IMR-90 (cell line): ENCODE measurements at regions not wholly inside any gene's neighbourhood (a gene's known extent, or its start where the extent isn't known, plus 50 kb on each side); places are given as distances from the start of the nearest gene placed in this dataset.

Experiments used
- ATAC-seq: fragments of 200-7000 bp; cut with Tn5 transposase; 2 replicates; pipeline ENCODE4 v1.9.1; 2020; ENCODE audit warnings: low read depth, mild to moderate bottlenecking, moderate library complexity
- BruUV-seq: library from RNA; stranded (reverse); fragments of 400-500 nt; replicated peaks from 2 replicates; lab custom pipeline; 2021; lab: Mats Ljungman, UMichigan
- CTCF ChIA-PET: fragments of 300-600 bp; formaldehyde crosslinking; extraction: SDS; loops from one replicate; lab custom pipeline; 2021; ENCODE audit warnings: antibody characterized with exemption; lab: Yijun Ruan, JAX
- POLR2A ChIA-PET: fragments of 300-600 bp; sonication (Branson Sonifier 250); formaldehyde crosslinking; loops from one replicate; lab custom pipeline; 2022; ENCODE audit warnings: antibody characterized with exemption; ENCODE audit not compliant: unreplicated experiment; lab: Charles Lee
- DNase-seq: peaks from one replicate; pipeline ENCODE4 v3.0.0; 2013
- H2AFZ ChIP-seq: replicated peaks from 2 replicates; pipeline ENCODE3; 2013; ENCODE audit warnings: low read length, mild to moderate bottlenecking; ENCODE audit not compliant: poor library complexity
- H2AK5ac ChIP-seq: 2 replicates; pipeline ENCODE4 v1.6.1; 2013; ENCODE audit warnings: low read depth, low read length, inconsistent platforms
- H2AK9ac ChIP-seq: replicated peaks from 2 replicates; pipeline ENCODE3; 2013; ENCODE audit warnings: mild to moderate bottlenecking, low read depth, low read length, moderate library complexity; ENCODE audit not compliant: poor library complexity
- H2BK120ac ChIP-seq: 2 replicates; pipeline ENCODE4 v1.6.1; 2013; ENCODE audit warnings: low read depth, low read length, inconsistent platforms
- H2BK15ac ChIP-seq: 3 replicates; pipeline ENCODE4 v1.6.1; 2013; ENCODE audit warnings: low read depth, low read length, inconsistent platforms
- H2BK20ac ChIP-seq: 2 replicates; pipeline ENCODE4 v1.6.1; 2013; ENCODE audit warnings: low read depth, mild to moderate bottlenecking, inconsistent platforms, low read length, moderate library complexity
- H2BK5ac ChIP-seq: 2 replicates; pipeline ENCODE4 v1.6.1; 2013; ENCODE audit warnings: mild to moderate bottlenecking, low read depth, low read length, inconsistent platforms; ENCODE audit not compliant: poor library complexity, severe bottlenecking
- H3K14ac ChIP-seq: replicated peaks from 2 replicates; pipeline ENCODE4 v1.6.1; 2013; ENCODE audit warnings: low read depth, low read length, inconsistent platforms
- H3K18ac ChIP-seq: 2 replicates; pipeline ENCODE4 v1.6.1; 2013; ENCODE audit warnings: low read depth, low read length, control low read depth
- H3K23ac ChIP-seq: 2 replicates; pipeline ENCODE4 v1.6.1; 2013; ENCODE audit warnings: low read depth, low read length, inconsistent platforms
- H3K27ac ChIP-seq: 2 replicates; pipeline ENCODE4 v1.5.1; 2013; ENCODE audit warnings: mild to moderate bottlenecking, control low read depth, low read length; ENCODE audit not compliant: insufficient read depth
- H3K27me3 ChIP-seq: 2 replicates; pipeline ENCODE4 v1.6.1; 2013; ENCODE audit warnings: low read length; ENCODE audit not compliant: control insufficient read depth, insufficient read depth
- H3K36me3 ChIP-seq: 2 replicates; pipeline ENCODE4 v1.6.1; 2013; ENCODE audit warnings: low read length, mixed read lengths; ENCODE audit not compliant: control insufficient read depth, insufficient read depth
- H3K4ac ChIP-seq: 2 replicates; pipeline ENCODE4 v1.6.1; 2013; ENCODE audit warnings: low read depth, low read length, inconsistent platforms
- H3K4me1 ChIP-seq: 2 replicates; pipeline ENCODE4 v1.6.1; 2013; ENCODE audit warnings: low read length, mixed read lengths; ENCODE audit not compliant: control insufficient read depth, insufficient read depth
- H3K4me2 ChIP-seq: 2 replicates; pipeline ENCODE4 v1.6.1; 2013; ENCODE audit warnings: low read depth, mild to moderate bottlenecking, control low read depth, low read length, moderate library complexity
- H3K4me3 ChIP-seq: 2 replicates; pipeline ENCODE4 v1.5.1; 2013; ENCODE audit warnings: low read depth, mild to moderate bottlenecking, control low read depth, low read length, moderate library complexity; ENCODE audit not compliant: insufficient read depth
- H3K56ac ChIP-seq: 2 replicates; pipeline ENCODE4 v1.6.1; 2013; ENCODE audit warnings: low read length, inconsistent platforms; ENCODE audit not compliant: insufficient read depth; ENCODE audit errors: extremely low read depth
- H3K79me1 ChIP-seq, 2 experiments: 2 replicates each; pipeline ENCODE4 v1.6.1; 2013; ENCODE audit warnings: low read length in 2 of 2, inconsistent platforms in 1 of 2, low read depth in 1 of 2
- H3K9ac ChIP-seq: 2 replicates; pipeline ENCODE4 v1.6.1; 2013; ENCODE audit warnings: low read depth, low read length, control low read depth
- H3K9me1 ChIP-seq: 2 replicates; pipeline ENCODE4 v1.6.1; 2013; ENCODE audit warnings: low read length, inconsistent platforms; ENCODE audit not compliant: insufficient read depth
- H3K9me3 ChIP-seq: 2 replicates; pipeline ENCODE4 v1.6.1; 2013; ENCODE audit warnings: low read length; ENCODE audit not compliant: control insufficient read depth, insufficient read depth
- H4K20me1 ChIP-seq: 2 replicates; pipeline ENCODE4 v1.6.1; 2013; ENCODE audit warnings: low read length, inconsistent platforms; ENCODE audit not compliant: insufficient read depth
- H4K5ac ChIP-seq: 2 replicates; pipeline ENCODE4 v1.6.1; 2013; ENCODE audit warnings: mild to moderate bottlenecking, low read depth, low read length, control low read depth
- H4K8ac ChIP-seq, 2 experiments: 2 replicates each; pipeline ENCODE4 v1.6.1; 2013; ENCODE audit warnings: low read depth in 2 of 2, low read length in 2 of 2, control low read depth in 1 of 2, inconsistent platforms in 1 of 2
- H4K91ac ChIP-seq: 2 replicates; pipeline ENCODE4 v1.6.1; 2013; ENCODE audit warnings: low read depth, low read length, inconsistent platforms; ENCODE audit not compliant: insufficient read depth
- BHLHE40 ChIP-seq: fragments of 150-350 bp; IDR thresholded peaks from 2 replicates; pipeline ENCODE4 v1.6.1; 2016; ENCODE audit warnings: mild to moderate bottlenecking, low read depth, low read length
- CEBPB ChIP-seq: IDR thresholded peaks from 2 replicates; pipeline ENCODE4 v1.6.1; 2012; ENCODE audit warnings: low read depth, low read length, improper control_type of control experiment
- CHD1 ChIP-seq: IDR thresholded peaks from 2 replicates; pipeline ENCODE4 v1.6.1; 2012; ENCODE audit warnings: low read depth, low read length, improper control_type of control experiment
- FOS ChIP-seq: fragments of 150-350 bp; IDR thresholded peaks from 2 replicates; pipeline ENCODE4 v1.6.1; 2016; ENCODE audit warnings: low read depth, low read length
- MAFK ChIP-seq: IDR thresholded peaks from 2 replicates; pipeline ENCODE4 v1.6.1; 2012; ENCODE audit warnings: low read depth, low read length, improper control_type of control experiment
- MXI1 ChIP-seq: IDR thresholded peaks from 2 replicates; pipeline ENCODE4 v1.6.1; 2012; ENCODE audit warnings: low read depth, mild to moderate bottlenecking, low read length, moderate library complexity, borderline replicate concordance
- NFE2L2 ChIP-seq: fragments of 150-350 bp; IDR thresholded peaks from 2 replicates; pipeline ENCODE4 v1.6.1; 2016; ENCODE audit warnings: low read depth, mild to moderate bottlenecking, low read length
- POLR2A ChIP-seq: IDR thresholded peaks from 2 replicates; pipeline ENCODE4 v1.6.1; 2012; ENCODE audit warnings: mild to moderate bottlenecking, low read depth, low read length
- RAD21 ChIP-seq: IDR thresholded peaks from 2 replicates; pipeline ENCODE4 v1.6.1; 2012; ENCODE audit warnings: low read length, improper control_type of control experiment
- RFX5 ChIP-seq: IDR thresholded peaks from 2 replicates; pipeline ENCODE4 v1.8.0; 2012; ENCODE audit warnings: low read depth, mild to moderate bottlenecking, low read length, moderate library complexity
- SMC3 ChIP-seq: fragments of 150-350 bp; IDR thresholded peaks from 2 replicates; pipeline ENCODE4 v1.6.1; 2016; ENCODE audit warnings: low read depth, mild to moderate bottlenecking, antibody characterized with exemption, low read length, moderate library complexity
- WGBS, 2 experiments: methylation state at CpG; one replicate each; pipeline versions ENCODE4 v1.1.5 to v1.1.7; 2013; ENCODE audit warnings: missing lambda C conversion rate in 2 of 2; ENCODE audit not compliant: insufficient read length in 1 of 2; ENCODE audit errors: extremely low coverage in 2 of 2; 5-methylcytosine and 5-hydroxymethylcytosine counted together
- dilution Hi-C: fragments of 300-500 bp; cut with HindIII; formaldehyde crosslinking; loops from one replicate; pipeline ENCODE4 v1.14.3; 2018; ENCODE audit warnings: low sequenced_read_pairs; ENCODE audit not compliant: unreplicated experiment
- in situ Hi-C: fragments of 300-500 bp; cut with MboI; formaldehyde crosslinking; loops from 3 replicates; pipeline ENCODE4 v1.14.3; 2019; ENCODE audit warnings: low sequenced_read_pairs, inconsistent platforms, mixed read lengths
- intact Hi-C: fragments of 100-400 bp; cut with micrococcal nuclease; formaldehyde crosslinking; loops from 2 replicates; pipeline ENCODE4 v1.10.0; 2022
- TF ChIP-seq, protein P1 (sequence below): conservative IDR thresholded peaks from 2 replicates; pipeline ENCODE4 v1.5.1; 2012; ENCODE audit warnings: mild to moderate bottlenecking, low read depth, low read length, improper control_type of control experiment

DNA sequence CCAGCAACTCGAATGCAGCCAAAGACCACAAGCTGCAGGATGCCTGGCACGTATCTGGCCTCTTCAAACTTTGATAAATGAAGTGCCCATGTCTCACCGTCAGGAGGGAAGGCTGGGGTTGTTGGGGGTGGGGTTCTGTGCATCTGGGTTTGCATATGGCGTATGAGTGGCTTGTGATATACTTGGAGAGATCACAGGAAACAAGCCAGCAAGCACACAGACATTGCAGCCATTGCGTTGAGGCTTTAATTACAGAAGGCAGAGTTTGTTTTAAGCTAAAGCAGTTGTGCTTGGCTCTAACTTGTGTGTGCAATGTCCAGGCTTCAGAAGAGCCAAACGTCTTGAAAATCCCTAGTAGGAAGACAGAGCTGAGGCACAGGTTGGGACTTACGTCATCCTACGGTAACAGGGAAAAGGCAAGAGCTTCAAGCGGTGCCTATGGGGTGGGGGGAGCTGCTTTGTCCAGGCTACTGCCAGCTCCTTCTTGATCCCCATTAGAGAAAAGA is 109.2 kb downstream of the ASB7 start (continued):
- TF ChIP-seq NFE2L2 (no peak), SMC3 (no peak), CHD1 (no peak), MXI1 (no peak), RAD21 (no peak)

- Histone ChIP-seq H4K20me1 (no peaks in the 10 kb centered on the region), H4K8ac (peak overlapping the region; percentile 20 to 31; a peak in 2 of 4 replicates), H3K56ac (no peak overlapping the region), H2BK120ac (peak overlapping the region; percentile 31), H2AK9ac (peak overlapping the region; percentile 6), H3K4me2 (no peak overlapping the region), H3K9ac (no peak overlapping the region), H2BK15ac (peak overlapping the region; percentile 30; the same call in 2 of the 3 replicates), H2AK5ac (peak overlapping the region; percentile 27; the same call in 1 of the 2 replicates), H3K9me3 (no peaks in the 10 kb centered on the region), H3K23ac (0 out of 2 replicates have a peak overlapping the region, but pooled peaks have one; percentile 4), H3K27me3 (no peaks in the 10 kb centered on the region), H3K79me1 (no peaks in the 10 kb centered on the region), H2BK20ac (peak overlapping the region; percentile 38), H3K36me3 (no peaks in the 10 kb centered on the region), H3K4ac (peak overlapping the region; percentile 59), H3K4me1 (peaks cover 20% of the 10 kb centered on the region), H2AFZ (peak overlapping the region; percentile 46), H3K4me3 (no peak overlapping the region), H4K91ac (peak overlapping the region; percentile 30), H3K18ac (peak overlapping the region; percentile 55), H2BK5ac (no peak overlapping the region), H3K27ac (no peak overlapping the region), H3K14ac (peak overlapping the region; percentile 60; the same call in 1 of the 2 replicates), H3K9me1 (peaks cover 19% of the 10 kb centered on the region), H4K5ac (peak overlapping the region; percentile 73)
- in situ Hi-C loops: loop anchor here (25.0 kb wide), 1 partner anchor 550 kb away; the partner anchor contains the start of gene CHSY1
- POLR2A ChIA-PET: no interaction called here
- ATAC-seq: peak; percentile 42
- dilution Hi-C loops: no loop called here
- CTCF ChIA-PET: no interaction called here
- TF ChIP-seq RFX5: no peak
- TF ChIP-seq, protein P1, sequence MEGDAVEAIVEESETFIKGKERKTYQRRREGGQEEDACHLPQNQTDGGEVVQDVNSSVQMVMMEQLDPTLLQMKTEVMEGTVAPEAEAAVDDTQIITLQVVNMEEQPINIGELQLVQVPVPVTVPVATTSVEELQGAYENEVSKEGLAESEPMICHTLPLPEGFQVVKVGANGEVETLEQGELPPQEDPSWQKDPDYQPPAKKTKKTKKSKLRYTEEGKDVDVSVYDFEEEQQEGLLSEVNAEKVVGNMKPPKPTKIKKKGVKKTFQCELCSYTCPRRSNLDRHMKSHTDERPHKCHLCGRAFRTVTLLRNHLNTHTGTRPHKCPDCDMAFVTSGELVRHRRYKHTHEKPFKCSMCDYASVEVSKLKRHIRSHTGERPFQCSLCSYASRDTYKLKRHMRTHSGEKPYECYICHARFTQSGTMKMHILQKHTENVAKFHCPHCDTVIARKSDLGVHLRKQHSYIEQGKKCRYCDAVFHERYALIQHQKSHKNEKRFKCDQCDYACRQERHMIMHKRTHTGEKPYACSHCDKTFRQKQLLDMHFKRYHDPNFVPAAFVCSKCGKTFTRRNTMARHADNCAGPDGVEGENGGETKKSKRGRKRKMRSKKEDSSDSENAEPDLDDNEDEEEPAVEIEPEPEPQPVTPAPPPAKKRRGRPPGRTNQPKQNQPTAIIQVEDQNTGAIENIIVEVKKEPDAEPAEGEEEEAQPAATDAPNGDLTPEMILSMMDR: no peak
- no peak for TF ChIP-seq SMC3
- TF ChIP-seq CHD1: no peak
- TF ChIP-seq RAD21: no peak
- no peak for TF ChIP-seq BHLHE40
- TF ChIP-seq CEBPB: no peak
- no peak for TF ChIP-seq FOS
- no peak for TF ChIP-seq MAFK
- TF ChIP-seq POLR2A: no peak
- peak; percentile 57 for DNase-seq
- intact Hi-C loops: no loop called here
- BruUV-seq: no TSS peak
- no CpG with 5 or more reads among the region's 8 CpGs for WGBS, 2 experiments
Observed at GRCh38 chr15:100712226-100712625, 109.8 kb downstream of the ASB7 start.
